ENCODE measurements at regions not wholly inside any gene's neighbourhood (a gene's known extent, or its start where the extent isn't known, plus 50 kb on each side); places are given as distances from the start of the nearest gene placed in this dataset.

DNA sequence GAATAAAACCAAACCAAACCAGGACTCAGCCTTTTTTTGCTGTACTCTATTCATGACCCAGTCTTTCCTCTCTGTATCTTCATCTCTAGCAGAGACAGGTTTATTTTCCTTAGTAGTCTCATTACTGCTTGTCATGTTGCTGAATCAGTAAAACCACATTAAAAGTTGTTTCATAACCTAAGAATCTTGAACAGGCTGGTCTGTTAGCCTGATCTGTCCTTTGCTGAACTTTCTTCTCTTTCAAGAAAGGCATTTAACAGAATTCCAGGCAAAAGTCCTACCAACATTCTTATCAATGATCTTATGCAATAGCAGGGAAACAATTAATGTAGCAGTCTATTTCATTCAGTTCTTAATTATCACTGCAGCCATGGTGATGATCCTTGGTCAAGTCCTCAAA, 197.7 kb downstream of the CASP12 start:
- DNase-seq (no peak), FAIRE-seq (no peak)
- no peak overlapping the region for H3K9ac ChIP-seq (ENCODE audit: low read length in 3 of 3)
- TF ChIP-seq, protein P1, sequence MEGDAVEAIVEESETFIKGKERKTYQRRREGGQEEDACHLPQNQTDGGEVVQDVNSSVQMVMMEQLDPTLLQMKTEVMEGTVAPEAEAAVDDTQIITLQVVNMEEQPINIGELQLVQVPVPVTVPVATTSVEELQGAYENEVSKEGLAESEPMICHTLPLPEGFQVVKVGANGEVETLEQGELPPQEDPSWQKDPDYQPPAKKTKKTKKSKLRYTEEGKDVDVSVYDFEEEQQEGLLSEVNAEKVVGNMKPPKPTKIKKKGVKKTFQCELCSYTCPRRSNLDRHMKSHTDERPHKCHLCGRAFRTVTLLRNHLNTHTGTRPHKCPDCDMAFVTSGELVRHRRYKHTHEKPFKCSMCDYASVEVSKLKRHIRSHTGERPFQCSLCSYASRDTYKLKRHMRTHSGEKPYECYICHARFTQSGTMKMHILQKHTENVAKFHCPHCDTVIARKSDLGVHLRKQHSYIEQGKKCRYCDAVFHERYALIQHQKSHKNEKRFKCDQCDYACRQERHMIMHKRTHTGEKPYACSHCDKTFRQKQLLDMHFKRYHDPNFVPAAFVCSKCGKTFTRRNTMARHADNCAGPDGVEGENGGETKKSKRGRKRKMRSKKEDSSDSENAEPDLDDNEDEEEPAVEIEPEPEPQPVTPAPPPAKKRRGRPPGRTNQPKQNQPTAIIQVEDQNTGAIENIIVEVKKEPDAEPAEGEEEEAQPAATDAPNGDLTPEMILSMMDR (IDR thresholded peaks at IDR 0.05; ENCODE audit: borderline replicate concordance, extremely low read depth, insufficient read depth), result no peak
- H3K36me3 ChIP-seq (ENCODE audit: control insufficient read depth in 2 of 3, insufficient read depth in 3 of 3, low read length in 3 of 3), result no peaks in the 10 kb centered on the region
- no peak overlapping the region for H3K4me3 ChIP-seq (ENCODE audit: low read length in 3 of 3)
- no peaks in the 10 kb centered on the region for H3K27me3 ChIP-seq (ENCODE audit: control insufficient read depth, insufficient read depth, low read length)
- no peak overlapping the region for H3K27ac ChIP-seq (ENCODE audit: low read depth in 2 of 2, low read length in 2 of 2)
- H3K9me3 ChIP-seq (ENCODE audit: control insufficient read depth in 2 of 3, insufficient read depth in 1 of 3, low read length in 3 of 3), result no peaks in the 10 kb centered on the region
- intact Hi-C loops (cut with DNase I), result no loop called here
- H3K4me1 ChIP-seq (ENCODE audit: control insufficient read depth in 2 of 3, insufficient read depth in 2 of 3, low read depth in 1 of 3, low read length in 3 of 3), result no peaks in the 10 kb centered on the region

DNA sequence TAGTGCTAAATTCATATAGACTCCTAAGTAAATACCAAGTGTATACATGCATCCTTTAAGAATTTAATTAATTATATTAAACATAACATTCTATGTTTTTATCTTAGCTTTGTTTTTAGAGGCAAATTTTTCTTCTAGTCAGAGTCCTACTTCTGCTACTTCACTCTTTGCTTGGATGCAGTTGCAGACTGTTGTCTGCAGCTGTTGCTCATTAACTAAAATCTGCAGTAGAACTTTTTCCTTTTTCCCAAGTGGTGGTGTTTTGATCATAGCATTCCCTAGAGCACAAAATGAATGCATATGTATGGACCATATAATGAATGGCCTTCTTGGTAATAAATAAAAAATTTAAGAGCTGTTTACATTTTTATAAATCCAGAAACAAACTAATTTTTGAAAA, 198.3 kb downstream of the CASP12 start:
- intact Hi-C loops (cut with DNase I), result no loop called here
- no peaks in the 10 kb centered on the region for H3K27me3 ChIP-seq (ENCODE audit: control insufficient read depth, insufficient read depth, low read length)
- DNase-seq, result peak in 1 of 5 donors; percentile 30
- no peaks in the 10 kb centered on the region for H3K36me3 ChIP-seq (ENCODE audit: control insufficient read depth in 2 of 3, insufficient read depth in 3 of 3, low read length in 3 of 3)
- no peaks in the 10 kb centered on the region for H3K9me3 ChIP-seq (ENCODE audit: control insufficient read depth in 2 of 3, insufficient read depth in 1 of 3, low read length in 3 of 3)
- FAIRE-seq, result no peak
- no peak overlapping the region for H3K4me3 ChIP-seq (ENCODE audit: low read length in 3 of 3)
- H3K4me1 ChIP-seq (ENCODE audit: control insufficient read depth in 2 of 3, insufficient read depth in 2 of 3, low read depth in 1 of 3, low read length in 3 of 3), result no peaks in the 10 kb centered on the region
- no peak overlapping the region for H3K9ac ChIP-seq (ENCODE audit: low read length in 3 of 3)
- no peak overlapping the region for H3K27ac ChIP-seq (ENCODE audit: low read depth in 2 of 2, low read length in 2 of 2)
- TF ChIP-seq, protein P1 (IDR thresholded peaks at IDR 0.05; ENCODE audit: borderline replicate concordance, extremely low read depth, insufficient read depth), result no peak

DNA sequence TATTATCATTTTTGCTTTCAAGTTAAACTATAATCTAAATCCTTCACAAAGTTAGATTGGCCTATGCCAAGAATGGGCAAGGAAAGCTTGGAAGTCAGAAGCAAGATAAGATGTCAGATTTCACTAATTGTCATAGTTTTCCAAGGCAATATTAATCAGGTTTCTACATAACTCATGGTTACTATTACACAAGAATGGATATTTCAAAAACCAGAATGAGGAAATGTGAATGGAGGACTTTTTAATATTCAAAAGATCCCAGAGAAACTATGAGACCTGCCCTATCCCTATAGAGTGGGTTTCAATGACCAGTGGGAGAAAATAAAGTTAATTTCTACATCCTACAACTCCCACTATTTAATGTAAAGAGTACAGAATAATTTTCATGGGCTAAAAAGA, 203.2 kb downstream of the CASP12 start:
- no peaks in the 10 kb centered on the region for H3K4me1 ChIP-seq (ENCODE audit: control insufficient read depth in 2 of 3, insufficient read depth in 2 of 3, low read depth in 1 of 3, low read length in 3 of 3)
- intact Hi-C loops (cut with DNase I), result no loop called here
- no peak overlapping the region for H3K9ac ChIP-seq (ENCODE audit: low read length in 3 of 3)
- TF ChIP-seq, protein P1 (IDR thresholded peaks at IDR 0.05; ENCODE audit: borderline replicate concordance, extremely low read depth, insufficient read depth), result no peak
- H3K9me3 ChIP-seq (ENCODE audit: control insufficient read depth in 2 of 3, insufficient read depth in 1 of 3, low read length in 3 of 3), result no peaks in the 10 kb centered on the region
- no peak overlapping the region for H3K4me3 ChIP-seq (ENCODE audit: low read length in 3 of 3)
- FAIRE-seq, result no peak
- no peaks in the 10 kb centered on the region for H3K27me3 ChIP-seq (ENCODE audit: control insufficient read depth, insufficient read depth, low read length)
- no peaks in the 10 kb centered on the region for H3K36me3 ChIP-seq (ENCODE audit: control insufficient read depth in 2 of 3, insufficient read depth in 3 of 3, low read length in 3 of 3)
- DNase-seq, result no peak
- H3K27ac ChIP-seq (ENCODE audit: low read depth in 2 of 2, low read length in 2 of 2), result no peak overlapping the region

Measured in kidney (tissue), 13 donors.